Hematopoietic multipotent progenitor cell treated with erythropoietin and hydrocortisone succinate and interleukin-3 and kit ligand, for 6 days (in vitro differentiated cells): ENCODE measurements at regions not wholly inside any gene's neighbourhood (a gene's known extent, or its start where the extent isn't known, plus 50 kb on each side); places are given as distances from the start of the nearest gene placed in this dataset.

ENCODE experiments used
- DNase-seq: peaks from one replicate; pipeline ENCODE4 v3.0.0-alpha.2; 2015

DNA sequence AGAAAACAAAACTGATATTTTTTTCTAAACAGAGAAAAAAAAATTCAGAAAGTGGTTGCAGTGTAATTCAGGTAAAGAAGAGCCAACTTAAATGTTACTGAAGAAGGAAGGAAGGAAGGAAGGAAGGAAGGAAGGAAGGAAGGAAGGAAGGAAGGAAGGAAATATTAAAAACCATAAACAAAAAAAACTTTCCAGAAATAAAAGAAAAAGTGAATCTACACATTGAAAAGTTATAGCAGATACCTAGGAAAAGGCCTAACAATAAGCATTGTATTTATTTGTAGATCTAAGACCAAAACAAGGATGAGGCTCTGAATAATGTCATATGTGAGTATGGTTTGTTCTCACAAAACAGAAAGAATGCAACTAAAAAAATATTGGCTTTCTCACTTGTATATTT is 345.4 kb upstream of the NR5A2 start:
- no peak for DNase-seq

DNA sequence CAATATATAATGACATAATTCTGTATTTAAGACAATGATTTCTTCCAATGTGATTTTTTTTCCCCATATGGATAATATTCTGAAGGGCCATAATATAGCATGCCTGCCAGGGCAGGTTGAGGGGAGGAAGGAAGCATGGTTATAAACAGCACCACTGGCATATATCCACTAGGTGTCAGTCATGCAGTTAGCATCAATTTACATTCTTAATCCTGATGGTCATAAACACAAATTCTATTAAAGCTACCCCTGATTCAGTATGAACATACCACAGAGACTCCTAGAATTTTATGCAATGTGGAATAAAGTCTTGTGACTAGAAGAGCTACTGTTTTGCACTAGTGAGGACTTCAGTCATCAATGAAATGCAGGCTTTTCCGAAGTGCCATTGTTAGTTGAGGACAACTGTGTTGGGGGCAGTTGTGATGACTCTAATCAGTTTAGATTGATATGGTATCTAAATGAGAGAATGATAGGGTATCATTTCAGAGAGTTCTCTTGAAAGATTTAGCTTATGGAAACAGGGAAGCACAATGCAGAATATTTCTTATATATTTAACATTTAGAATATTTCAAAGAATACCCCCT is 342.7 kb upstream of the NR5A2 start:
- peak; percentile 85 for DNase-seq

DNA sequence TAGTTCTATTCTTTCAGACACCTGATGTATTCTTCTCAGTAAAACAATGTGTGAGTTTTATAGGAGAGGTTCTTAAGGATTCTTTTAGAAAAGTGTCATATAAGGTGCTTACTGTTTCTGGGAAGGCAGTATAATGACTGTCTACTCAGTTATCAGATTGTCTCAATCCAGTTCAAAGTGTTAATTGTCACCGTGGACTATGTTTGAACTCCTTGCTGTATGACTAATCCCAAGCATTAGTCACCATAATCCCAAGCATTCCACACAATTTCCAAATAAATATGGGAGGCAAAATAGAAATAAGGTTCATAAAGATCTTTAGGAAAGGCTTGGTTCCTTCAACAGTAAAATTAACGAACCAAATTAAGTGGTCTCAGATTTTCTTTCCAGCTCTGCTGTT is 342.1 kb upstream of the NR5A2 start:
- DNase-seq, result no peak

DNA sequence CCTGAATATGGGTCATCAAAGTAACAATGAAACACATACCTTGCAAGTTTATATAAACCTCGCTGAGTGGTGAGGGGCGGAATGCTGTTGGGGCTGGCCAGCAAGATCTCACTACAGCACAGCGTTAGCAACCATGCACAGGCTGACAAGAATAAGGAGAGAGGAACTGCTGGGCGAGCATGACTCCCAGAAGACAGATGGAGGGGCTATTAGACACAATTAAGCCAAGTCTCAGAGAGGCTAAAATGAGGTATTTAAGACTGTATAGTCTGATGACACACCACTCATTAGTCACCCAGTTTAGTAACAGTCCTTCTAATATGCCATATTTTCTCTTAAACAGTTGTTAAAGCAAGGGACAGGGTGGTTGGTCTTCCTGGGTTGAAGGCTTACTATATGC is 340.2 kb upstream of the NR5A2 start:
- DNase-seq, result no peak

DNA sequence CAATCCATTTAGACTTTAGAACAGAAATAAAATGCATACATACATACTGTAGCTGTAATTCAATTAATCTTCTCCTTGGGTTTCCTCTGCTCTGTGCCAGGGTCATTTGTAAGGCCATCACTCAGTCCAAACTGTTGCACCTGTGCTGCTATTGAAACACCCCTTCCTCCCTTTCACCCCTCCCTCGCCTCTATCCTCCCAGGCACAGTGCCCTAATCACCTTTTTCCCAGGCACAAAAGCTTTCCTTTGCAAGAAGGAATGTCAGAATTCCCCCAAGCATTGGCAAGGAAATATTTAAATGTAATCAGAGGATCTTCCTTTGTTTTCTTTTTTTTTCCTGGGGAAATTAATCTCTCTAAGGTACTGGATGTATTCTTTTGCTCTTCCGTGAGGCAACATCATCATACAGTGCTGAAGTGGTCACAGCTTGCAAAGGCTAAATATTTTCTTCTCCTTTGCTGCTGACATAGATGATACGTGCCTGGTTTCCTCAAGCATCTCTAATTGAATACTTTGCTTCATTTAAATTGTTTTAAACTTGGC is 339.3 kb upstream of the NR5A2 start:
- no peak for DNase-seq

DNA sequence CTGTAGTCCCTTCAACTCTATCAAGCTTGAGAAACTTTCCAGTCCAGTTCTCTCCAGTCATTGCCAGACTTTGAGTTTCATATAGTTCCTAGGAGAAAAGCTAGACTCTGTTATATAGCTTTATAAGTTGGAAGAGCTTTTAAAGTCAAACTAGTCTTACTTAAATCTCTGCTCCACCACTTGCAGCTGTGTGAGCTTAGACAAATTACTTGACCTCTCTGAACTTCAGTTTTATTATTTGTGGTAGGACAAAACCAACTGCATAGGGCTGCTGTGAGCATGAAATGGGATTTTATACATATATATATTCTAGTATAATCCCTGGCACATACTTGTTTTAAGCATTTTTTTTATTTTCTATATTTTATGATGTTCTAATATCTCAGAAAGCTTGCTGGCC is 338.7 kb upstream of the NR5A2 start:
- DNase-seq, result no peak

DNA sequence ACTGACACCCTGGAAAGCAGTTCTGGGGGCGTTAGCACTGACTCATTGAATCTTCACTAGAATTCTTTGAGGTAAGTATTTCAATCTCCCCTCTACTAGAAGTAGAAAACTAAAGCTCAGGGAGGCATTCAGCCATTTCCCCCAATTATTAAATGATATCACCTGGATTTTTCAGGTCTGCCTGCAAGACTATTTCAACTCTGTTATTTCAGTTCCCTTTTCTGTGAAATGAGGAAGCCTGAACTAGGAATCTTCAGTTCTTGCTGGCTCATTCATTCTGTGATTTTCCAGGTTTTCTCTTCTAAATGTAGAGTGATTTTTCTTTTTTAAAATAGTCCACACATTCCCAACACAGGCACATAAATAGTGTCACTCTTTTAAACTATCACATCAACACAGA is 337.0 kb upstream of the NR5A2 start:
- no peak for DNase-seq

DNA sequence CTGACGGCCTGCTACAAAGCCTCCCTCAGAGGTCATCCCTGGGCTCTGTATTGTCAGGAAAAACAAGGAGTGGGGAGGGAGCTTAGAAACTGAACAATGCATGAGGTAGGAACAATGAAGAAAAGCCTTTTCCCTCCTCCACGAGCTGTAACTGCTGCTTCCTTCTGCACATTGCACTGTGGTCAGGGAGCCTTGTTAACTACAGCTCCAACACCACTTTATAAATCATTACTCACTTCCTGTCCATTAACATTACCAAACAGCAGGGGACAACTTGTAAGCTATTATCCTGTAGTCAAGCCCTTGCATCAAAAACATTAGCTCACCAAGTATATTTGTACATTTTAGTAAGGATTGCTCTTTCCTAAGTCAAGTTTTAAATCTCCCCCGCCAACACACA is 336.0 kb upstream of the NR5A2 start:
- peak; percentile 61 for DNase-seq

DNA sequence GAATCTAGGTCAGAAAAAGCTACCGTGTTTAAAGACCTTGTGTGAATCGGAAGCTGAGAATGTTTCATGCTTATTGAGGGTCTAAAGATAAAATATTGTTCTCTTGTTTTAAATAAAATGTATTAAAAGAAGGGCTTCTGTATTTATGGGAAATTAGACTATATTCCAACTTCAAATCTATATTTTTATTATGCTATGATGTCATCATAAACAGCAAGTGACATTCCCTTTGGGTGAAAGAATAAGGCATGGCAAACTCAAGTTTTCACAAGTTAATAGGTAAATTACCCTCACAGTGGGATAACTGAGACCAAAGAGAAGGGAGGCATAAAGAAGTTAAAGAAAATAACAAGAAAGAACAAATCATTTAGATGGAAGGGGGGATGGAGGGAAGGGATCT is 333.8 kb upstream of the NR5A2 start:
- DNase-seq, result no peak

DNA sequence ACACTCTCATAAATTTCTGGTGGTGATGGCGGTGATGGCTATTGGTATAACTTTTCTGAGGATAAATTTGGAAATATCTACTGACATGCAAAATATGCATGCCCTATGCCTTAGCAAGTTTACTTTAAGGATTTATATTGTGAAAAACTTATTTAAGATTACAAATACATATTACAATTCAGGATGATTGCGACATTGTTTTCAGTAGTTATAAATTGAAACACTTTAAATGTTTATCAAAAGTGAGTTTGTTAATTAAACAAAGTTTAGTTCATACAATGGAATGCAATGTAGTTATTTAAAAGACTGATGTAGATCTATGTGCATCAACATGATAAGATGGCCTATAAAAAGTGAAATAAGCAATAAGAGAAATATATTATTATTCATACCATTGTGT is 331.3 kb upstream of the NR5A2 start:
- no peak for DNase-seq

DNA sequence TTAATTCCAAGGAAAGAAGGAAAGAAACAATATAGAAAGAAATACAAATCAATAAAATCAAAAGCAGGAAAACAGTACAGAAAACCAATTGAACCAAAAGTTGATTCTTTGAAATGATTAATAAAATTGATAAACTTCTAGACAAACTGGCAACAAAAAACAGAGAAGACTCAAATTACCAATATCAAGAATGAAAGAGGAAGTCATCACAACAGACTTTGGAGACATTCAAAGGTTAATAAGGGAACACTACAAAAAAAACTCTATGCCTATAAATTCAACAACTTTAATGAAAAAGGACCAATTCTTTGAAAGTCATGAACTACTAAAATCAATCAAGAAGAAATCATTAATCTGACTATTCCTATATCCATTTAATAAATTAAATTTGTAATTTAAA is 329.3 kb upstream of the NR5A2 start:
- DNase-seq, result no peak

DNA sequence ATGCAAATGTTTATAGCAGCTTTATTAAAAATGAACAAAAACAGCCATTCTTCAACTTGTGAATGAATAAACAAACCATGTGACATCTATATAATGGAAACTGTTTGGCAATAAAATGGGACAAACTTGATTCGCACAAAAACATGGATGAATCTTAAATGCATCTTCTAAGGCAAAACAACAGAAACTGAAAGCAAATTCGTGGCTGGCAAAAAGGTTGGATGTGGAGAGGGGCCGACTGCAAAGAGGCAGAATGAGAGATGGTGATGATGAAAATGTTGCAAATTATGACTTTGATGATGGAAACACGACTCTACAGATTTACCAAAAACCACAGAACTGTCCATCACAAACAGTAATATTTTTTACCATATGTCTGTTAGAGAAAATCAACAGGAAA is 327.0 kb upstream of the NR5A2 start:
- no peak for DNase-seq

DNA sequence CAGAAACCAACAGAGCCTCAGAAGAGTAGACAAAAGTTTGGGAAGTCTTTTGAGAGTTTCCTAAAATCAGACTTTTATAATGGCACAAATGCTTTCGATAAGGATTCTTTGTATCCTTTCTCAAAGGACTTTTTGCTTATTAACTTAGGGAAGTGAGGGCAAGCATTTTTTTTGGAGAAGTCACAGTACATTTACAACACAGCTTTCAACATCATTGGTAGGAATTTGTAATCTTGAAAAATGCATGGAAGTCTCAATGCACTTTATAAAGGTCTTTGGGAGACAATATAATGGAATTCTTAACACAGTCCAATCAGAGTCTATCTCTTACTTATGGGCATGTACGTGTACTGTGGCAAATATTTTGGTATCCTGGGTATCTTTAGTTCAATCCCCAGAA is 325.8 kb upstream of the NR5A2 start:
- DNase-seq, result no peak

DNA sequence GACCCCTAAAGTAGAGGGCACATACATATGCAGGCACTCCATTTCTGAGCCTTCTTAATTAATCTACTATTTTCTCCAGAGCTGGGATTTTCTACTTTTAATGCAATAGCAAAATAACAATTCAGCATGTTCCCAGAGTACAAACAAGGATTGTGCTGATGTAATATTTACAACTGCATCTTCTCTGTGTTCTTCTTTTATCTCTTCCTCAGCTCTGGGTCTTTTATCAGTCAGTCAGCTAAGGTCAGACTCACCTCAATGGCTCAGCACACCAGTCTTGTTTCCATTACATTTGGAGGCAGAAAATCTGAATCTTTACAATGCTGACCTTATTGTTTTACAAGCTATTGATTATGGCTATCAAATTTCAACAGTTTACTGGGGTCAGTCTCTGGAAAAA is 323.3 kb upstream of the NR5A2 start:
- no peak for DNase-seq

DNA sequence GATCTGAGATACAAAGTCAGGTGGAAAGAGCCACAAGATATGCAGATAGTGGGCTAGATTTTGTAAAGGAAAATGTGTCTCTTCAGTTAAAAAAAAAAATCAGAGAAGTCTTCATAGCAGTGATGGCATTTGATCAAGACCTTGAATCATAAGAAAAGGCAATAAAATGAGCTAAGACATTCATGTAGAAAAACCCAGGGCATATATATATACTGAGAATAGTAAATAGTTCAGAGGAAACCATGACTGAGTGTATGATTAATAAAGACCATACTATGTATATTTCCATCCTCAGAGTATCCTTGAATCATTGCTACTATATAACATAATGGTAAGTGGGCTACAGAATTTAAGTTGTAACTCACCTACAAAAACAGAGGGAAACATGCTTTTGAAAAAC is 321.7 kb upstream of the NR5A2 start:
- no peak for DNase-seq

DNA sequence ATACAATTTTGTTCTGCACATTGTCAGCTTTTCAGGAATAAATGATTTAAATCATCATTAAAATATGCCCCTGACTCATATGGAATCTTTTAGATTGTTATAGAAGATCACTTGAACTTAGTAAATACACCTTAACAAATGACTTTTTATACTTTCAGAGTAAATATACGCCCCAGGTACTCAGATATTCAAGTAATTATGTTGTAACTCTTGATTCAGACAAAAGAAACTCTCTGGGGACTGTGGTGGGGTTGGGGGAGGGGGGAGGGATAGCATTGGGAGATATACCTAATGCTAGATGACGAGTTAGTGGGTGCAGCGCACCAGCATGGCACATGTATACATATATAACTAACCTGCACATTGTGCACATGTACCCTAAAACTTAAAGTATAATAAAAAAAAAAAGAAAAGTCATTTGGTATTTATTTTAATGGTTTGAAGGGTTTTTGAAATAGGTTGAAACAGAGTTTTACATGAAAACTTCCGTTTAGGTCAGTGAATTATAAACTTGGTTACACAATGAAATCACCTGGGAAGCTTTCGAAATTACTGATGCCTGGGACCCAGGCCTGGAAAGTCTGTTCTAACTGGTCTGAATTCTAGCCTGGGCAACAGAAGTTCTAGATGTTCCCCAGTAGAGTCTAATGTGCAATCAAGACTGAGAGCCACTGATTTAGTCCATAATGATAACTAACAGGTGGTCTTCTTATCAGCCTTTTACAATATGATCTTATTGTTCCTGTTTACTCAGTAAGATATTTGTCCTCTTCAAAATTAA is 320.5 kb upstream of the NR5A2 start:
- no peak for DNase-seq

DNA sequence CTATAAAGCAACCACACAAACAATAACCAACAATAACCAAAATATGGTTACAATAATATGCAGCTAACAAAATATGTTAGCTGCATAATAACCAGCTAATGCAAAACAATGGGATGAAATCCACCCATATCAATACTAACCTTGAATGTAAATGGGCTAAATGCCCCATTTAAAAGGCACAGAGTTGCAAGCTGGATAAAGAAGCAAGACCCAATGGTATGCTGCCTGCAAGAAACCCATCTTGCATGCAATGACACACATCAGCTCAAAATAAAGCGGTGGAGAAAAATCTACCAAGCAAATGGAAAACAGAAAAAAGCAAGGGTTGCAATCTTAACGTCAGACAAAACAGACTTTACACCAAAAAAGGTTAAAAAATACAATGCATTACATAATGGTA is 316.5 kb upstream of the NR5A2 start:
- DNase-seq, result no peak

DNA sequence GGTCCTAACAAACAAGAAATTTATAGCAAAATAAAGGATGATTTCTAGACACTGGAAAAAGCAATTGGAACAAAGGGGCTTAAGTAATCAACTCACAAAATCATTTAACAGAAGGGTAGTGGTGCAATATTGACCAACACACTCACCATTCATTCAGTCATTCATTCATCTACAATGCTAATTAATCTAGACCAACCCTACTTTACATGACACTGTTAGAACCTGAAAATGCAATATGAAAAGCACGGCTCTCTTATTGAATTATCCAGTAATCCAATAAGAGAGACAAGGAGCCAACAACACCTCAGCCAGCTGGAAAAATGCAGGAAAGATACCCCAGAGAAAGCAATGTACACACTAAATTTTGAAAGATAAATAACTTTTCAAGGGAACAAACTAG is 310.8 kb upstream of the NR5A2 start:
- DNase-seq, result no peak

DNA sequence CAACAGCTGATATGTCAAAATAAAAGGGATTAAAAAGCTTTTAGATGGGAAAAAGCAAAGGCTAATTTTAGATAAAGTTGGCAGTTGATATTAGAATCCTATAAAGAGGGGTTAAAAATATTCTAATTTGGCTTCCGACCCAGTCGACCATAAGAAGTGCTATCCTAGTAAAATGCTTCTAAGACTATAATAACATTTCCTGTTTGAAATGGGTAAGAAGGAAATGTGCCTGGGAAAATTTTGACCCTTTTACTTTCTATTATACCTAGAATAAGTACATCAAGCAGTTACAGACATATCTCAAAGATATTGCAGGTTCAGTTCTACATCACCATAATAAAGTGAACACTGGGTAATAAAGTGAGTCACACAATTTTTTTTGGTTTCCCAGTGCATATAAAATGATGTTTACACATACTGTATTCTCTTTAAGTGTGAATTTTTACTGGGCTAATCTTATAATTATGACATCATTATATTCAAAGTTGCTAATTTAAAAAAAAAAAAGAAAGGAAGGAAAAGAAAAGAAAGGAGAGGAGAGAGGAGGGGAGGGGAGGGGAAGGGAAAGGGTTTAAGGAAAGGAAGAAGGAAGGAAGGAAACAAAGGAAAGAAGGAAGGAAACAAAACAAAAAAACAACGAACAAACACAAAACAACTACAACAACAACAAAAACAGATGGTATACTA is 308.2 kb upstream of the NR5A2 start:
- no peak for DNase-seq

DNA sequence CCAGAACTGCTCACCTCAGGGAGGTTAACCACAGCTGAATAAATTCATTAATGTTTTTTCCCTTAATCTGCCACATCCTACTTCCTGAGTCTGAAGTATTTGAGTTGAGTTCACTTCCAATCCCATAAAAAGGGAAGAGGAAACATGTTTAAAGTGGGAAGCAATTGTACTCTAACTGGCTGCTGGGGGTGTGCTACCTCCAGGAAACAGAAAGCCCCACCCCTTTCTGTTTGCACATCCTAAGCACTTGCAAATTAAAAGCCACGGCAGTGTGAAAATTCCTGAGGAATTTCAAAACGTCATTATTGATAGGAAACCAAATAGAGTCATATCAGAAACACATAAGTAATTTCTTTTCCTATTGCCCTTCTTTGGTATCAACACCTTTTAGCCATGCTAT is 307.0 kb upstream of the NR5A2 start:
- DNase-seq, result no peak

DNA sequence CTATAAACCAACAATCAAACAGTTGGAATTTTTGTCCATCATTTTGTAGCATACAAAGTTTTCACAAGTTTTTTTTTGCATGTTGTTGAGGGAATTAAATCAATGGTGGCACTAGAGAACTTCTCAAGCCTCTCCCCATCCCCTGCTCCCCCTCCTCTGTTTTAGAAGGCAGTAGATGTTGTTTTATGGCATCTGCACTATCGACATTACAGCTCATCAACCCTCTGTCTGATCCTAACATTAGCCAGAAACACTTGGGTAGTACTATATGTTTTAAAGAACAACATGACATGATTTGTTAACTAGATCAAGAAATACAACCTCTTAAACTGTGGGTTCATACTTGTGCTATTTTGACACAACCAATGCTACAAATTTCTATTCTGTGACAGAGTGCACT is 306.5 kb upstream of the NR5A2 start:
- DNase-seq, result no peak

DNA sequence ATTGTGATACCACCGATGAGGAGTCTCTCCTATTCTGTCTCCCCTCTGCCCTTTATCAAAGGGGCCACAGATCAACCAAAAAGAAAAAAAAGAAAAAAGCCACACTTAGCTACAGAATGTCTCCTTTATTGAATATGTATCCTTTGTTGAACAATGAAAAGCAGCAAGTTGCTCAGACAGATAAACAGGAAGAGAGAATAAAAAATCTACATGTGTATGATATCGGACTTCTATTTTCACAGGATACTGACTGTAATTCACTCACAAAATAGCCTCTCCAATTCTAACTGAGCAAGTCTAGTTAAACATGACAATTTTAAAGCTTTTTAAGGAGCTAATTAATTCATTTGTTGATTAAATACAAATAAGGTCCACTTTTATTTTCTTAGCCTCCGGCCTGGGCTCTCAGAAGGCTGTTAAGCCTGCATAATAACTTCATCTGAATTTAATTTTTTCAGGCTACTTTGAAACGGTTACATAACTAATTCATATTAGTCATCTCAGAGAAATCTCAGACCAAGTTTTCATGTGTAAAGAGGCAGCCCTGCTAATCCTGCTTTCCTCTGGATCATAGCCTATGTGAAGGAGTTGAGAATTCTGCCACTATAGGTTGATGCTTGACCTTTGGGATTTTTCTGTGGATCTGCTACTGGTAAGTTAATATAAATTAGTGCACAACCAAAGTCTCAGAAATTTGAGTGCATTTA is 304.1 kb upstream of the NR5A2 start:
- DNase-seq, result no peak

DNA sequence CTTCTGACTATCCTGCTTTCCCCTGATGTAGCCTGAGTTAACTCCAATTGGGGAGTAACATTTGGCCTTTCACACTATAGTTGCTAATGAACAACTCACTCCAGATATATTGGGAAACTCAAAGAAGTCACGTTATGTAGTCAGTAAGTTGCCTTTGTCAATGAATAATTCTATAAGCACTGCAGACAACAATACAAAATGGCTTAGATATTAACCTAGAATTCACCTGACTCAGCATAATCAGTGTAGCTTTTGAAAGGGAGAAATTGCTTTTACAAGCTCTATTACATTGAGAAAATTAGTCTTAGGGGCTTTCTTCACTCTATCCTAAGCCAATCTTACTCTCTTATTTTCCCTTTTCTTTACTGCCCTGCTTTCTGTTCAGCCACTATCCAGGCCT is 303.5 kb upstream of the NR5A2 start:
- no peak for DNase-seq
